Calu3 (cell line): ENCODE measurements at regions not wholly inside any gene's neighbourhood (a gene's known extent, or its start where the extent isn't known, plus 50 kb on each side); places are given as distances from the start of the nearest gene placed in this dataset.
"Not testable (repeated sequence)": the region's sequence is repeated elsewhere in the genome, so short reads cannot be mapped to it uniquely, and the experiment has no call there.

Source experiments
- BruUV-seq: library from RNA; stranded (reverse); fragments of 400-500 nt; replicated peaks from 2 replicates; lab custom pipeline; 2021; lab: Mats Ljungman, UMichigan
- CTCF ChIA-PET: fragments of 300-600 bp; sonication (Branson Sonifier 250); formaldehyde crosslinking; loops from one replicate; lab custom pipeline; 2022; ENCODE audit warnings: antibody characterized with exemption; lab: Charles Lee
- DNase-seq: peaks from one replicate; pipeline ENCODE4 v3.0.0; 2022
- H3K27ac Mint-ChIP-seq: one replicate; pipeline ENCODE4 v1.8.0; 2022; ENCODE audit warnings: mixed read lengths; ENCODE audit not compliant: unreplicated experiment
- H3K27me3 Mint-ChIP-seq: one replicate; pipeline ENCODE4 v1.8.0; 2022; ENCODE audit warnings: mixed read lengths; ENCODE audit not compliant: unreplicated experiment
- H3K36me3 Mint-ChIP-seq: one replicate; pipeline ENCODE4 v1.8.0; 2022; ENCODE audit warnings: mild to moderate bottlenecking, moderate library complexity, mixed read lengths; ENCODE audit not compliant: insufficient read depth, unreplicated experiment
- H3K4me1 Mint-ChIP-seq: one replicate; pipeline ENCODE4 v1.8.0; 2022; ENCODE audit warnings: mild to moderate bottlenecking, low read depth, mixed read lengths; ENCODE audit not compliant: unreplicated experiment
- H3K4me3 Mint-ChIP-seq: one replicate; pipeline ENCODE4 v1.8.0; 2022; ENCODE audit warnings: mild to moderate bottlenecking, low read depth, moderate library complexity, mixed read lengths; ENCODE audit not compliant: unreplicated experiment
- H3K9me3 Mint-ChIP-seq: one replicate; pipeline ENCODE4 v1.8.0; 2022; ENCODE audit warnings: low read depth, mixed read lengths; ENCODE audit not compliant: unreplicated experiment
- CTCF ChIP-seq: fragments of 200-600 bp; IDR thresholded peaks from one replicate; pipeline ENCODE4 v1.8.0; 2022; ENCODE audit warnings: antibody characterized with exemption; ENCODE audit not compliant: unreplicated experiment
- intact Hi-C: fragments of 100-400 bp; cut with micrococcal nuclease; formaldehyde crosslinking; loops from one replicate; pipeline ENCODE4 v1.10.0; 2022; ENCODE audit not compliant: unreplicated experiment

DNA sequence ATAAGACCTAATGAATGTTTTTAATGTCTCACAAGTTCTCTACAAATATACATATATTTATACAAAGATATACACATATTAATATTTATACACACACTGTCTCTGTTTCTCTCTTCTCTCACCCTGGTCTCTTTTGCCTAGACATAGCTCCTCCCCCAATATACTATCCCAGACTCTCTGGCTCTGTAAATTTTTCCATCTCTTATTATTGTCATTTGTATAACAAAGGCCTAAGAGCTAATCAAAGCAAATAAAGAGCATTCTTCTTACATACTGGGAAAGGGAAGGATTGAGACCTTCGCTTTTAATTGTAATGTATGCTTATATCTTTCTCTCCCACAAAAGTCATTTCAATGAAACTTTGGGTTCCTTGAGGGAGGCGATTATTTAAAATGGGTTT is 318.1 kb downstream of the ADAMTS20 start:
- Mint-ChIP-seq H3K27ac (no peak overlapping the region), H3K9me3 (peaks cover 3% of the 10 kb centered on the region), H3K36me3 (no peaks in the 10 kb centered on the region), H3K4me3 (no peak overlapping the region), H3K4me1 (peaks cover 8% of the 10 kb centered on the region), H3K27me3 (no peaks in the 10 kb centered on the region)
- DNase-seq = no peak
- BruUV-seq = no TSS peak
- CTCF ChIA-PET = no interaction called here
- intact Hi-C loops = no loop called here
- TF ChIP-seq CTCF = no peak

DNA sequence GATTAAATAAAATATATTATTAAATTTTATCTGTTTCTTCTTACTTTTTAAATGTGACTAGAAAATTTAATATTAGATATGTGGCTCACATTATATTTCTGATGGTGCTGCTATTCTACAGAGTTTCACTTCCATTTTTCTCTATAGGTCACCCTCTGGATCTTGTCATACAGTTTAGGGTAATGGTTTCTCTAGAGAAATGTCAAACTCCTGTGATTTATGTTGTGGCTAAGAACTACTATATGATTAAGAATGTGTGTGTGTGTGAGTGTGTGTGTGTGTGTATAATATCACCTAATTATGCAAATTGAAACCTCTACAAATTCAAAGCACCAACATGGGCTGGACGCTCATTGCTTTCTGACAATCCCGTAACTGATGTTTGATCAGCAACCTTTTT is 325.9 kb downstream of the ADAMTS20 start:
- intact Hi-C loops = no loop called here
- H3K4me3 Mint-ChIP-seq = no peak overlapping the region

DNA sequence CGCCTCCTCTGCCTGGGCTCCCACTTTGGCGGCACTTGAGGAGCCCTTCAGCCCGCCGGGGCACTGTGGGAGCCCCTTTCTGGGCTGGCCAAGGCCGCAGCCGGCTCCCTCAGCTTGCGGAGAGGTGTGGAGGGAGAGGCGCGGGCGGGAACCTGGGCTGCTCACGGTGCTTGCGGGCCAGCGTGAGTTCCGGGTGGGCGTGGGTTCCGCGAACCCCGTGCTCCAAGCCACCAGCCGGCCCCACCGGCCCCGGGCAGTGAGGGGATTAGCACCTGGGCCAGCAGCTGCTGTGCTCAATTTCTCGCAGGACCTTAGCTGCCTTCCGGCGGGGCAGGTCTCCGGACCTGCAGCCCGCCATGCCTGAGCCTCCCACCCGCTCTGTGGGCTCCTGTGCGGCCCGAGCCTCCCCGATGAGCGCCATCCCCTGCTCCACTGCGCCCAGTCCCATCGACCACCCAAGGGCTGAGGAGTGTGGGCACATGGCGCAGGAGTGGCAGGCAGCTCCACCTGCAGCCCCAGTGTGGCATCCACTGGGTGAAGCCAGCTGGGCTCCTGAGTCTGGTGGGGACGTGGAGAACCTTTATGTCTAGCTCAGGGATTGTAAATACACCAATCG is 327.7 kb downstream of the ADAMTS20 start:
- H3K27me3 Mint-ChIP-seq, H3K9me3 Mint-ChIP-seq, H3K27ac Mint-ChIP-seq, DNase-seq, H3K4me3 Mint-ChIP-seq, H3K4me1 Mint-ChIP-seq, H3K36me3 Mint-ChIP-seq, CTCF ChIA-PET, intact Hi-C loops, BruUV-seq: not testable (repeated sequence)

More for the DNA sequence above, 325.9 kb downstream of the ADAMTS20 start:
- no peak for TF ChIP-seq CTCF
- H3K27ac Mint-ChIP-seq = no peak overlapping the region
- BruUV-seq = no TSS peak
- H3K9me3 Mint-ChIP-seq = peaks cover 3% of the 10 kb centered on the region
- no peaks in the 10 kb centered on the region for H3K36me3 Mint-ChIP-seq
- no peak for DNase-seq
- H3K27me3 Mint-ChIP-seq = no peaks in the 10 kb centered on the region
- CTCF ChIA-PET = no interaction called here
- H3K4me1 Mint-ChIP-seq = no peaks in the 10 kb centered on the region

GRCh38 chr12:43222796-43223195 is 329.2 kb downstream of the ADAMTS20 start:
- peaks cover 3% of the 10 kb centered on the region for H3K9me3 Mint-ChIP-seq
- H3K27me3 Mint-ChIP-seq = no peaks in the 10 kb centered on the region
- H3K36me3 Mint-ChIP-seq = no peaks in the 10 kb centered on the region
- intact Hi-C loops = no loop called here
- BruUV-seq = no TSS peak
- no peak for TF ChIP-seq CTCF
- H3K27ac Mint-ChIP-seq = no peak overlapping the region
- H3K4me3 Mint-ChIP-seq = no peak overlapping the region
- no peak for DNase-seq
- CTCF ChIA-PET = no interaction called here
- no peaks in the 10 kb centered on the region for H3K4me1 Mint-ChIP-seq

DNA sequence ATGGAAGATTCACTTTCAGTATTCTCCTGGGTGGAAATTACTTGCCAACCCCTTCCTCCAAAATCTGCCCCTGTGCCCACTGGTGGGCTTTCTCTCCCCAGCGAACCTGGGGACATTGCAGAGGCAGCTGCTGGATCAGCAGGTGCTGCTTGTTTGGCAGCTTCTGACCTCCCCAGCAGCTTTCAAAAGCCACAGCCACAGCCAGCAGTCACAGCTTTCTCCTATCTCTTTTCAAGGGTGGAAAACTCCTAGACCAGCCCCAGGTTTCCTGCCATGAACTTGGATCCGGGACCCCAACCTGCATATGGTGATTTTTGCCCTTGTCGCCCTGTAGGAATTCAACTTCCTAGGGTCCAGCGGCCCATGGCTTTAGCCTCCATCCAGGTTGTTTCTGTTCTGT is 330.8 kb downstream of the ADAMTS20 start:
- Mint-ChIP-seq H3K9me3 (no peaks in the 10 kb centered on the region), H3K4me3 (no peak overlapping the region), H3K27me3 (no peaks in the 10 kb centered on the region), H3K4me1 (no peaks in the 10 kb centered on the region), H3K27ac (no peak overlapping the region), H3K36me3 (no peaks in the 10 kb centered on the region)
- intact Hi-C loops = no loop called here
- CTCF ChIA-PET = no interaction called here
- no peak for DNase-seq
- BruUV-seq = no TSS peak
- TF ChIP-seq CTCF = no peak
